ENCODE measurements at regions not wholly inside any gene's neighbourhood (a gene's known extent, or its start where the extent isn't known, plus 50 kb on each side); places are given as distances from the start of the nearest gene placed in this dataset.

GRCh38 chr10:65024886-65025285, 1503.7 kb downstream of the REEP3 start:
- H3K36me3 ChIP-seq (replicated peaks; ENCODE audit: insufficient read depth, low read length) = no peaks in the 10 kb centered on the region

GRCh38 chr10:65030263-65030662, 1509.1 kb downstream of the REEP3 start:
- no peaks in the 10 kb centered on the region for H3K36me3 ChIP-seq (replicated peaks; ENCODE audit: insufficient read depth, low read length)
- no peaks in the 10 kb centered on the region for H3F3A ChIP-seq (ENCODE audit: insufficient read depth, low read length)
- no peaks in the 10 kb centered on the region for H3K9me3 ChIP-seq (replicated peaks; ENCODE audit: insufficient read depth, low read length)
- H3K27ac ChIP-seq (ENCODE audit: low read length) = no peak overlapping the region
- DNase-seq = no peak
- H3K9me2 ChIP-seq (replicated peaks; ENCODE audit: insufficient read depth, low read length) = no peaks in the 10 kb centered on the region
- H3K4me3 ChIP-seq (ENCODE audit: low read length) = no peak overlapping the region
- no peak overlapping the region for H3K4me2 ChIP-seq (ENCODE audit: low read depth, low read length)
- no peaks in the 10 kb centered on the region for H3K4me1 ChIP-seq (ENCODE audit: low read length)
- no peaks in the 10 kb centered on the region for H4K20me1 ChIP-seq (ENCODE audit: insufficient read depth, low read length)
- H2AFZ ChIP-seq (ENCODE audit: low read length) = no peak overlapping the region
- H3K79me2 ChIP-seq (ENCODE audit: low read length) = no peaks in the 10 kb centered on the region
- H3K27me3 ChIP-seq (replicated peaks; ENCODE audit: insufficient read depth, low read length) = no peaks in the 10 kb centered on the region
- TF ChIP-seq CTCF (IDR thresholded peaks at IDR 0.05; ENCODE audit: low read length) = no peak
- TF ChIP-seq EZH2 (optimal IDR thresholded peaks at IDR 0.05; ENCODE audit: low read depth, low read length) = no peak
- TF ChIP-seq EZH2phosphoT487 (IDR thresholded peaks at IDR 0.05; ENCODE audit: low read length) = no peak
- H3K9ac ChIP-seq (ENCODE audit: low read length) = no peak overlapping the region

More at GRCh38 chr10:65024886-65025285, 1503.7 kb downstream of the REEP3 start:
- Histone ChIP-seq H3F3A (ENCODE audit: insufficient read depth, low read length) (no peaks in the 10 kb centered on the region), H3K4me3 (ENCODE audit: low read length) (no peak overlapping the region), H3K79me2 (ENCODE audit: low read length) (no peaks in the 10 kb centered on the region), H2AFZ (ENCODE audit: low read length) (no peak overlapping the region), H3K9me2 (replicated peaks; ENCODE audit: insufficient read depth, low read length) (no peaks in the 10 kb centered on the region), H3K4me1 (ENCODE audit: low read length) (no peaks in the 10 kb centered on the region), H3K27me3 (replicated peaks; ENCODE audit: insufficient read depth, low read length) (no peaks in the 10 kb centered on the region), H3K27ac (ENCODE audit: low read length) (no peak overlapping the region), H3K9me3 (replicated peaks; ENCODE audit: insufficient read depth, low read length) (no peaks in the 10 kb centered on the region), H3K4me2 (ENCODE audit: low read depth, low read length) (no peak overlapping the region), H3K9ac (ENCODE audit: low read length) (no peak overlapping the region), H4K20me1 (ENCODE audit: insufficient read depth, low read length) (no peaks in the 10 kb centered on the region)
- TF ChIP-seq CTCF (IDR thresholded peaks at IDR 0.05; ENCODE audit: low read length) = no peak
- TF ChIP-seq EZH2 (optimal IDR thresholded peaks at IDR 0.05; ENCODE audit: low read depth, low read length) = no peak
- no peak for TF ChIP-seq EZH2phosphoT487 (IDR thresholded peaks at IDR 0.05; ENCODE audit: low read length)
- DNase-seq = no peak

- no peak overlapping the region for H3K4me2 ChIP-seq (ENCODE audit: low read depth, low read length)
- no peaks in the 10 kb centered on the region for H3K9me2 ChIP-seq (replicated peaks; ENCODE audit: insufficient read depth, low read length)
Observed at GRCh38 chr10:65032867-65033769, 1511.9 kb downstream of the REEP3 start.

More at GRCh38 chr10:65032867-65033769, 1511.9 kb downstream of the REEP3 start:
- no peaks in the 10 kb centered on the region for H3K4me1 ChIP-seq (ENCODE audit: low read length)
- H3K27me3 ChIP-seq (replicated peaks; ENCODE audit: insufficient read depth, low read length) = no peaks in the 10 kb centered on the region
- no peaks in the 10 kb centered on the region for H3F3A ChIP-seq (ENCODE audit: insufficient read depth, low read length)
- no peaks in the 10 kb centered on the region for H4K20me1 ChIP-seq (ENCODE audit: insufficient read depth, low read length)
- TF ChIP-seq EZH2phosphoT487 (IDR thresholded peaks at IDR 0.05; ENCODE audit: low read length) (no peak), CTCF (IDR thresholded peaks at IDR 0.05; ENCODE audit: low read length) (no peak), EZH2 (optimal IDR thresholded peaks at IDR 0.05; ENCODE audit: low read depth, low read length) (no peak)
- no peak overlapping the region for H3K4me3 ChIP-seq (ENCODE audit: low read length)
- no peaks in the 10 kb centered on the region for H3K9me3 ChIP-seq (replicated peaks; ENCODE audit: insufficient read depth, low read length)
- no peak overlapping the region for H2AFZ ChIP-seq (ENCODE audit: low read length)
- H3K36me3 ChIP-seq (replicated peaks; ENCODE audit: insufficient read depth, low read length) = no peaks in the 10 kb centered on the region
- no peak for DNase-seq
- no peak overlapping the region for H3K9ac ChIP-seq (ENCODE audit: low read length)
- H3K27ac ChIP-seq (ENCODE audit: low read length) = no peak overlapping the region
- no peaks in the 10 kb centered on the region for H3K79me2 ChIP-seq (ENCODE audit: low read length)

Data from MM.1S (cell line).